Panc1 (cell line): ENCODE measurements at regions not wholly inside any gene's neighbourhood (a gene's known extent, or its start where the extent isn't known, plus 50 kb on each side); places are given as distances from the start of the nearest gene placed in this dataset.

Source experiments
- ATAC-seq: fragments of 200-7000 bp; cut with Tn5 transposase; 2 replicates; pipeline ENCODE4 v1.9.1; 2020; ENCODE audit warnings: mild to moderate bottlenecking, moderate library complexity
- BruUV-seq: library from RNA; stranded (reverse); fragments of 400-500 nt; replicated peaks from 2 replicates; lab custom pipeline; 2021; lab: Mats Ljungman, UMichigan
- CTCF ChIA-PET: fragments of 300-600 bp; sonication (Branson Sonifier 250); formaldehyde crosslinking; loops from one replicate; lab custom pipeline; 2022; ENCODE audit warnings: antibody characterized with exemption; lab: Charles Lee
- POLR2A ChIA-PET: fragments of 300-600 bp; sonication (Branson Sonifier 250); formaldehyde crosslinking; loops from one replicate; lab custom pipeline; 2022; ENCODE audit warnings: antibody characterized with exemption; lab: Charles Lee
- DNase-seq: peaks from one replicate; pipeline ENCODE4 v3.0.0-alpha.2; 2010; ENCODE audit warnings: low read depth, low spot score
- H3K27ac ChIP-seq: 2 replicates; pipeline ENCODE4 v1.5.1; 2011; ENCODE audit warnings: mild to moderate bottlenecking, low read length, inconsistent platforms
- H3K27me3 ChIP-seq: fragments of 200-500 bp; sonication (Bioruptor generic); 2 replicates; pipeline ENCODE4 v1.6.0; 2014; ENCODE audit warnings: low read length, inconsistent platforms; ENCODE audit not compliant: control insufficient read depth, insufficient read depth
- H3K36me3 ChIP-seq: fragments of 200-500 bp; sonication (Bioruptor generic); 2 replicates; pipeline ENCODE4 v1.5.1; 2014; ENCODE audit warnings: inconsistent platforms, mild to moderate bottlenecking, low read length, moderate library complexity; ENCODE audit not compliant: control insufficient read depth, insufficient read depth
- H3K4me1 ChIP-seq: 2 replicates; pipeline ENCODE4 v1.5.1; 2011; ENCODE audit warnings: inconsistent platforms, mild to moderate bottlenecking, low read length, moderate library complexity; ENCODE audit not compliant: control insufficient read depth, insufficient read depth
- H3K4me3 ChIP-seq, 2 experiments: 2 replicates each; pipeline ENCODE4 v1.5.1; 2011 to 2012; ENCODE audit warnings: low read depth in 2 of 2, low read length in 2 of 2, mild to moderate bottlenecking in 2 of 2, inconsistent platforms in 1 of 2, moderate library complexity in 1 of 2
- H3K9me3 ChIP-seq: fragments of 200-500 bp; sonication (Bioruptor generic); 2 replicates; pipeline ENCODE4 v1.5.1; 2014; ENCODE audit warnings: low read depth, mild to moderate bottlenecking, inconsistent platforms, low read length, moderate library complexity; ENCODE audit not compliant: control insufficient read depth, insufficient read depth
- CTCF ChIP-seq: fragments of 450-650 bp; IDR thresholded peaks from 2 replicates; pipeline ENCODE4 v1.5.1; 2017; ENCODE audit warnings: mild to moderate bottlenecking
- POLR2AphosphoS5 ChIP-seq: IDR thresholded peaks from 2 replicates; pipeline ENCODE4 v1.6.1; 2012; ENCODE audit warnings: mild to moderate bottlenecking, low read depth, low read length, moderate library complexity
- REST ChIP-seq, 2 experiments: IDR thresholded peaks; 2 replicates each; pipeline ENCODE4 v1.6.1; 2011 to 2012; ENCODE audit warnings: low read depth in 2 of 2, control low read depth in 1 of 2, low read length in 1 of 2, mild to moderate bottlenecking in 1 of 2, moderate library complexity in 1 of 2; ENCODE audit not compliant: insufficient read depth in 1 of 2
- SIN3A ChIP-seq: IDR thresholded peaks from 2 replicates; pipeline ENCODE4 v1.6.1; 2012; ENCODE audit warnings: low read depth, mild to moderate bottlenecking, low read length, moderate library complexity, borderline replicate concordance; ENCODE audit not compliant: insufficient read depth
- TCF7L2 ChIP-seq: IDR thresholded peaks from 2 replicates; pipeline ENCODE4 v1.6.1; 2011; ENCODE audit warnings: mild to moderate bottlenecking, low read depth, low read length, inconsistent platforms
- in situ Hi-C: cut with HindIII; loops from 2 replicates; pipeline ENCODE4 v1.10.0; 2016; ENCODE audit warnings: low sequenced_read_pairs, low pct_unique_long_range_greater_than_20kb
- intact Hi-C: fragments of 100-400 bp; cut with micrococcal nuclease; formaldehyde crosslinking; loops from one replicate; pipeline ENCODE4 v1.10.0; 2022; ENCODE audit not compliant: unreplicated experiment

GRCh38 chr14:34368971-34369647 lies 92.9 kb downstream of the SPTSSA start:
- DNase-seq (no peak), ATAC-seq (no peak)
- ChIA-PET POLR2A (no interaction called here), CTCF (no interaction called here)
- Histone ChIP-seq H3K27me3 (no peaks in the 10 kb centered on the region), H3K27ac (no peak overlapping the region), H3K4me3 (no peak overlapping the region), H3K36me3 (no peaks in the 10 kb centered on the region), H3K4me1 (no peaks in the 10 kb centered on the region), H3K9me3 (no peaks in the 10 kb centered on the region)
- BruUV-seq: no TSS peak
- intact Hi-C loops: no loop called here
- in situ Hi-C loops: no loop called here
- no peak for TF ChIP-seq POLR2AphosphoS5
- no peak for TF ChIP-seq REST (IDR thresholded peaks at IDR 0.05; ENCODE audit: insufficient read depth in 1 of 2, low read depth in 2 of 2, low read length in 1 of 2)
- TF ChIP-seq SIN3A: no peak
- TF ChIP-seq CTCF: no peak
- TF ChIP-seq TCF7L2: no peak

GRCh38 chr14:34368115-34368970 lies 93.7 kb downstream of the SPTSSA start:
- DNase-seq (no peak), ATAC-seq (no peak)
- H3K36me3 ChIP-seq: no peaks in the 10 kb centered on the region
- in situ Hi-C loops (no loop called here), intact Hi-C loops (no loop called here)
- H3K9me3 ChIP-seq: no peaks in the 10 kb centered on the region
- no peak overlapping the region for H3K27ac ChIP-seq
- no peaks in the 10 kb centered on the region for H3K27me3 ChIP-seq
- BruUV-seq: no TSS peak
- H3K4me1 ChIP-seq: no peaks in the 10 kb centered on the region
- ChIA-PET CTCF (no interaction called here), POLR2A (interaction anchor here (0.6 kb wide), 1 partner anchor 26 kb away, joined by 3 read pairs; no protein-coding TSS in a partner anchor)
- TF ChIP-seq CTCF (no peak), SIN3A (no peak), REST (IDR thresholded peaks at IDR 0.05; ENCODE audit: insufficient read depth in 1 of 2, low read depth in 2 of 2, low read length in 1 of 2) (no peak), TCF7L2 (no peak), POLR2AphosphoS5 (no peak)
- H3K4me3 ChIP-seq: no peak overlapping the region
